HG03457 (cell line): ENCODE measurements at regions not wholly inside any gene's neighbourhood (a gene's known extent, or its start where the extent isn't known, plus 50 kb on each side); places are given as distances from the start of the nearest gene placed in this dataset.
"Not testable (repeated sequence)": the region's sequence is repeated elsewhere in the genome, so short reads cannot be mapped to it uniquely, and the experiment has no call there.

ENCODE experiments used
- ATAC-seq: cut with Tn5 transposase; IDR thresholded peaks from one replicate; pipeline ENCODE4 v1.9.1; 2021; ENCODE audit warnings: moderate number of reproducible peaks; ENCODE audit not compliant: unreplicated experiment

- ATAC-seq: no peak
These were observed 138.6 kb downstream of the SPRY1 start for GRCh38 chr4:123535037-123535748.

GRCh38 chr4:123536225-123536624 is 139.6 kb downstream of the SPRY1 start:
- ATAC-seq: no peak

- not testable (repeated sequence) for ATAC-seq
These were observed 141.4 kb downstream of the SPRY1 start for GRCh38 chr4:123537906-123538402.

GRCh38 chr4:123545667-123546572 is 149.3 kb downstream of the SPRY1 start:
- no peak for ATAC-seq

- ATAC-seq: no peak
These were observed 150.0 kb downstream of the SPRY1 start for GRCh38 chr4:123546573-123547060.

- no peak for ATAC-seq
These were observed 150.9 kb downstream of the SPRY1 start for GRCh38 chr4:123547216-123548165.

- no peak for ATAC-seq
These were observed 156.7 kb downstream of the SPRY1 start for GRCh38 chr4:123553279-123553678.

GRCh38 chr4:123553733-123554637 is 157.4 kb downstream of the SPRY1 start:
- ATAC-seq: no peak

- no peak for ATAC-seq
These were observed 158.2 kb downstream of the SPRY1 start for GRCh38 chr4:123554801-123555232.

GRCh38 chr4:123555233-123555806 is 158.7 kb downstream of the SPRY1 start:
- ATAC-seq: no peak

- ATAC-seq: no peak
These were observed 159.2 kb downstream of the SPRY1 start for GRCh38 chr4:123555807-123556273.

- no peak for ATAC-seq
These were observed 159.9 kb downstream of the SPRY1 start for GRCh38 chr4:123556526-123556925.

GRCh38 chr4:123557857-123558536 is 161.4 kb downstream of the SPRY1 start:
- ATAC-seq: no peak

GRCh38 chr4:123558865-123559264 is 162.3 kb downstream of the SPRY1 start:
- ATAC-seq: no peak

- no peak for ATAC-seq
These were observed 163.6 kb downstream of the SPRY1 start for GRCh38 chr4:123559955-123560871.

GRCh38 chr4:123561525-123561924 is 164.9 kb downstream of the SPRY1 start:
- no peak for ATAC-seq

- ATAC-seq: no peak
These were observed 166.6 kb downstream of the SPRY1 start for GRCh38 chr4:123562994-123563750.
